ENCODE measurements at regions not wholly inside any gene's neighbourhood (a gene's known extent, or its start where the extent isn't known, plus 50 kb on each side); places are given as distances from the start of the nearest gene placed in this dataset.

DNA sequence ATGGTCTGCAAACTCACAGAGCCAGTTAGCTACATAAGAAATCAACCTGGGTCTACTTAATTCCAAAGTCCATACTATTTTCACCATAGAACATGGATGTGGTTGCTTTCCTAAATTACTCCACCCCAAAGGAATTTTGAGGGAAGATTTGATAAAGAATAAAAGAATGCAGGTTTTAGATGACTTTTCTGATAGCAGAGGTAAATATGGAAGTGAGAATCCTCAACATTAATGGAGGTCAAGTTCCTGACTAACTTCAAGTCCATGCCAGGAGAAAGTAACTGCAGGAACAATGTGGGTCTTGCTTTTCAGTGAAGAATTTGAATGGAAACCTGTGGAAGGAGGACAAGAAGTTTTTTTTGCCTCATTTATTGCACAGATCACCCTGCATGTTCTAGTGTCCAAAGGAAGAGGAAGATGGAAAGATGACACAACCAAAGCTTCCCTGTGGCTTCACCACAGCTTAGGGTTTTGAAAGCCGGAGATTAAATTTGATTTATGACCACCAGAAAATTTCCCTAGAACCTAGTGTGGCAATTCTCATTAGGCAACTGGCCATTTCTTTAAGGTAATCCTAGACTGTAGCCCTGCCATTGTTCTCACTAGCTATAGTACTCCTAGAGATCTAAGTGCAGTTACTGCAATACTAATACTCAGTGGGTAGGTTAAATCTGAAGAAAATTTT, 429.7 kb downstream of the RAP2B start:
- Mint-ChIP-seq H3K4me1 (no peaks in the 10 kb centered on the region), H3K27me3 (no peaks in the 10 kb centered on the region), H3K27ac (no peak overlapping the region), H3K4me3 (no peak overlapping the region), H3K36me3 (no peaks in the 10 kb centered on the region), H3K9me3 (no peaks in the 10 kb centered on the region)
- ATAC-seq (ENCODE audit: low read depth) (no peak), DNase-seq (no peak)
- POLR2A ChIA-PET: no interaction called here

DNA sequence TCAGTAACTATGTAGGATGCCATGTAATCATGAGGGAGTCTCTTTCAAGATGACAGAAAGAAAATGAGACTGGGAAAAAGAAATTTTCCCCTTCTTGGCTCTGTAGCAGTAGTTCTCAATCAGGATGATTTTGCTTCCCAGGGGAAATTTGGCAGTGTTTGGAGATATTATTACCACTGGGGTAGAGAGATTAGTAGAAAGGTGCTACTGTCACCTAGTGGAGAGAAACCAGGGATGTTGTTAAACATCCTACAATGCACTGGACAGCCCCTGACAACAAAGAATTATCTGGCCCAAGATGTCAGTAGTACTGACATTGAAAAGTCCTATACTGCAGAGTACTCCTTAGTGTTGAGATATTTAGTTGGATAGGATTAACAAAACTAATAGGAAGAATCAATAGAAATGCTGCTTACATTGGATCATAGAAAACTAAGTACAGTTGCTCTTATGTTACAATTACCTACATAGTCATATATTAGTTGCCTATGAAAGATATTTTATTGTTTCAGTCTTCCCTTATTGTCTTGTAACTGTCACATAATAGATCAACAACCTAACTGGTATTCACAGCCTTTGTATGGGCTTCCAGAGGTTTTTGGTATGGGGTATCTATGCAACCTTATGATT, 433.3 kb downstream of the RAP2B start:
- Mint-ChIP-seq H3K27me3 (no peaks in the 10 kb centered on the region), H3K36me3 (no peaks in the 10 kb centered on the region), H3K4me3 (no peak overlapping the region), H3K27ac (no peak overlapping the region), H3K9me3 (no peaks in the 10 kb centered on the region), H3K4me1 (no peaks in the 10 kb centered on the region)
- POLR2A ChIA-PET: interaction anchor here (0.7 kb wide), 1 partner anchor 431 kb away, joined by 3 read pairs; no protein-coding TSS in a partner anchor
- DNase-seq (no peak), ATAC-seq (ENCODE audit: low read depth) (peak; percentile 52)

DNA sequence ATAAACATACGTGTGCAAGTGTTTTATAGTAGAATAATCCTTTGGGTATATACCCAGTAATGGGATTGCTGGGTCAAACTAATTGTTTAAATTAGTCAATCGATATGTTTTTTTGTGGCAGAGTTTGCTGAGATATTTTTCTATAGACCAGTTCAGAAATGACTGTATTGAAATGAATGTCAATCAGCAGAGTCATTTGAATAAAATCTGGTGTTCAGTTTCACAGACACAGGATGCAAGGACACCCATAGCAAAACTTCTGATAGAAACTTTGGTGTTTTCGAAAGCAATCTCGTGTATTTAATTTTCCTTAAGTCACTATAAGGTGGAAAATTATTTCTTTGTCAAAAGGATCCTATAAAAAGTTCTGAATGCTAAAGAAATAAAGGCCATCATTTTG, 434.4 kb downstream of the RAP2B start:
- no peak overlapping the region for H3K4me3 Mint-ChIP-seq
- POLR2A ChIA-PET: no interaction called here
- no peaks in the 10 kb centered on the region for H3K27me3 Mint-ChIP-seq
- H3K9me3 Mint-ChIP-seq: no peaks in the 10 kb centered on the region
- DNase-seq (no peak), ATAC-seq (ENCODE audit: low read depth) (no peak)
- no peaks in the 10 kb centered on the region for H3K36me3 Mint-ChIP-seq
- no peak overlapping the region for H3K27ac Mint-ChIP-seq
- H3K4me1 Mint-ChIP-seq: no peaks in the 10 kb centered on the region

DNA sequence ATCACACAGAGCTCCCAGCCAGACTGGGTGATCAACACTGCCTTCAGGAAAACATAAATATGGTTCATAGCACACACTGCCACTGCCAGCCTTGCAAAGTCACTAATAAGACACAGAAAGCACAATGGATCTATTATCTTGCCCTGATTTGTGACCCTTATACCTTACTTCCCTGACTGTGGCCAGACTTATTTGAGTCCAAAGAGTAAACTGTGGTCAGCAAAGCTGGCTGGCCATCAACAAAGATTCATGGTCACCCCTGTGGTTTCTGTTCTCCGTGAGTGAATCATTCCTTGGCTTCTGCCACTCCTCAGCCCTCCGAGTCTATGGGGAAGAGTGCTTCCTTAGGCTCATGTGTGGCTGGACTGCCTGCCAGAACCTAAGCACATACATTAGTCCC, 437.7 kb downstream of the RAP2B start:
- POLR2A ChIA-PET: no interaction called here
- Mint-ChIP-seq H3K27me3 (no peaks in the 10 kb centered on the region), H3K36me3 (no peaks in the 10 kb centered on the region), H3K4me1 (no peaks in the 10 kb centered on the region), H3K4me3 (no peak overlapping the region), H3K27ac (no peak overlapping the region), H3K9me3 (no peaks in the 10 kb centered on the region)
- DNase-seq: no peak
- ATAC-seq (ENCODE audit: low read depth): no peak

DNA sequence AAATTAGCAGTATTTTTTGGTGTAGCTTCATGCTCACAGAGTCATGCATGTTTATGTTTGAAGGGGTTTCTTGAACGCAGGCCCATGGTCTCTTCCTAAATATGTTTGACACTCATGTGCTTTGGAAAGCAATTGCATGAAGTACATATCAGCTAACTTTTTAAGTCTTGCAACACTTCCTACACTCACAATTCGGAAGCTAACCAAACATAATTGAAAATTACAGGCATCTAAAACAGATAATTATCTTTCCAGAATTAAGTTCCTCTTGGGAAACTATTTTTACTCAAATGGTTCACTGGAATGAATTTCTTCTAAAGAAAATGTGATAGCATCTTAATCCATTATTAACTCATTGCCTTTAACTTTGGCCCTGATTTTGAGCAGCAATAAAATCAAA, 438.9 kb downstream of the RAP2B start:
- no peaks in the 10 kb centered on the region for H3K27me3 Mint-ChIP-seq
- no peak for ATAC-seq (ENCODE audit: low read depth)
- H3K4me1 Mint-ChIP-seq: no peaks in the 10 kb centered on the region
- POLR2A ChIA-PET: no interaction called here
- H3K36me3 Mint-ChIP-seq: no peaks in the 10 kb centered on the region
- no peak for DNase-seq
- no peaks in the 10 kb centered on the region for H3K9me3 Mint-ChIP-seq
- no peak overlapping the region for H3K27ac Mint-ChIP-seq
- H3K4me3 Mint-ChIP-seq: no peak overlapping the region

DNA sequence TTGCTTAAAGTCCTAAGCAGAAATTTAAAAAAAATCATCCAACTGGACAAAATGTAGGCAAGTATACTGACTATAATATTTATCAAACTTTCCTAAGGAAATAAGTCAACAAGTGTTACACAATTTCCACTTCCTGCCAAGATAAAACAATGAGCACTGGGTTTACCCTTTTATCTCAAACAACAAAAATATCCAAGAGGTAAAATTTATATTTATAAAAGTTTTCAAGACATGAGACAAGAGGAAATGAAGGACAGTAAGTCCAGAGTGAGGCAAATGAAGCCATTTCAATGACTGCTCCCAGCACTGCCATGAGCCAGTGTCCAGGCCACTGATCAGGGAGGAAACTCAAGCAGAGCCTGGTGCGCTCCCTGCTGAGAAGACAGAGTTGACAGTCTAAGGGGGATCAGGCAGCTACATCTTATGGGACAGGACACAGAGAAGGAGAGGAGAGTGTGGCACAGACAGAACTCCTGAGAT, 439.4 kb downstream of the RAP2B start:
- Mint-ChIP-seq H3K27ac (no peak overlapping the region), H3K4me3 (no peak overlapping the region), H3K36me3 (no peaks in the 10 kb centered on the region), H3K4me1 (no peaks in the 10 kb centered on the region), H3K9me3 (no peaks in the 10 kb centered on the region), H3K27me3 (no peaks in the 10 kb centered on the region)
- POLR2A ChIA-PET: no interaction called here
- DNase-seq: no peak
- no peak for ATAC-seq (ENCODE audit: low read depth)

DNA sequence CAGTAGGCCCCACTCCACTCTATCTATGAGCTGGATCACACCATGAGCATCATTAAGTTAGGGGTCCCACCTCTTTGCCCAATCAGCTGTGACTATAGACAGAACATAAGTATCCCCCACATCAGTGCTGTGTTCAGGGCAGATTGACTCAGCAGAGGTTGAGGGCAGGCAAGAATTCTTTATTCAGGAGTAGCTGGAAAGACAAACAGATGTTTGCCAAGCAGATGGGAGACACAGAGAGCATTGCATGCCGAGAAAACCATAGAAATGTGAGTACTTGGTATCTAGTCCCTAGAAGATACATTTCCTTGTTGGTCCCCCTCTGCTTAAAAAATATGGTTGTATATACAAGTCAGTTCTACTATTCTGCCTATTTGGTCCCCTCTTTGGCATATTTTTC, 440.8 kb downstream of the RAP2B start:
- DNase-seq: no peak
- POLR2A ChIA-PET: no interaction called here
- no peak overlapping the region for H3K4me3 Mint-ChIP-seq
- no peaks in the 10 kb centered on the region for H3K4me1 Mint-ChIP-seq
- no peaks in the 10 kb centered on the region for H3K36me3 Mint-ChIP-seq
- H3K27ac Mint-ChIP-seq: no peak overlapping the region
- H3K27me3 Mint-ChIP-seq: peaks cover 2% of the 10 kb centered on the region
- no peak for ATAC-seq (ENCODE audit: low read depth)
- H3K9me3 Mint-ChIP-seq: no peaks in the 10 kb centered on the region

DNA sequence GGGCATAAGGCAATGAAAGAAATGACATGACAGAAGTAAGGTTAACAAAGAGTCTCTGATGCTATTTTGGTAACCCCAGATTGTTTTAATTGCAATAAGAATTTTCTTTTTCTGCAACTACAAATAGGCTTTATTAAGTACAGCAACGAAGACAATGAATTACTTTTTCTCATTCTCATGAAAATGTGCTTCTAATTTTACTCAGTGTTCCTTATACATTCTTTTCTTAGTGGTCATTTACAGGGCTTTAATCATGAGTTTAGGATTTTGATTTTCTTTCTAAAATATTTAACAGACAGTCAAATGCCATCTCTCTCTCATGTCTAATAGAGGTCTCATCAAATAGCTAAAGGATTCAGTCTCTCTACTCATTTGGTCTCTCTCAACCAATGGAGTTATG, 452.1 kb downstream of the RAP2B start:
- no peaks in the 10 kb centered on the region for H3K9me3 Mint-ChIP-seq
- POLR2A ChIA-PET: interaction anchor here (1.4 kb wide), 1 partner anchor 8 kb away, joined by 3 read pairs; no protein-coding TSS in a partner anchor
- H3K4me3 Mint-ChIP-seq: no peak overlapping the region
- H3K4me1 Mint-ChIP-seq: no peaks in the 10 kb centered on the region
- peaks cover 4% of the 10 kb centered on the region for H3K27me3 Mint-ChIP-seq
- no peak overlapping the region for H3K27ac Mint-ChIP-seq
- no peaks in the 10 kb centered on the region for H3K36me3 Mint-ChIP-seq
- ATAC-seq (ENCODE audit: low read depth): no peak
- no peak for DNase-seq

DNA sequence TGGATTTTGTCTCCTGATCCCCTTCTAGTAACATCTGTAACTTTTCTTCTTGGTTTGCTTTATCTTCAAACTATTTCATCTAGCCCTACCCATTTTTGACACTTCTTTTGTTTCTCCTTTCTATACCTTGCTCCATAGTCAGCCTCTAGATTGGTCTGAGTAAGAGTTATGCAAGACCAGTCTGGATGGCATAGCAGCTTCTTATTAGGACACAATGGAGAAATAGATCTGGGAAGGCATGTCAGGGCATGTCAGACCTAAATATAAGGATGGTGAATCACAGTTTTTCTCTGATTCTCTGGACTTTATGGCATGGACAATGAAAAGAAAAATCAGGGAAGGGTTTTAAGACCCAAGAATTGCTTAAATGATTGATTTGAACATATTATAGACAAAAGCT, 452.5 kb downstream of the RAP2B start:
- peaks cover 4% of the 10 kb centered on the region for H3K27me3 Mint-ChIP-seq
- no peak for ATAC-seq (ENCODE audit: low read depth)
- no peaks in the 10 kb centered on the region for H3K36me3 Mint-ChIP-seq
- no peaks in the 10 kb centered on the region for H3K4me1 Mint-ChIP-seq
- POLR2A ChIA-PET: no interaction called here
- no peak overlapping the region for H3K4me3 Mint-ChIP-seq
- H3K27ac Mint-ChIP-seq: no peak overlapping the region
- no peak for DNase-seq
- no peaks in the 10 kb centered on the region for H3K9me3 Mint-ChIP-seq

DNA sequence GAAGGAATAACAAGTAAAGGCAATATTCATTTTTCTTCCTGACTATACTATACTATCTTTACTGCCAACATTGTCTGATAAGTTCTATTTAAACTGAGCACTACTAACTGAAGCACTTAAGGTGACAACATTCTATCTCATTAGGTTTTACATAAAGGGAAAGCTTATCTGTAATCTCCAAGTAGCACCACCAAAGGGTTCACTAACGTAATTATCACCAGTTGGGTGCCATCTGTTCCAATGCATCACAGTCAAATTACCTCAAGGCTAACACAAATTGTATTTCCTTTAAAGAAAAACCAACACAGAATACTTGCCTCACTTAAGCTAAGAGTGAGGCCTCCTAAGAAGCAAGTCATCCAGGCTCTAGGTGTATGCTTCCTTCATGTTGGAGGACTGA, 453.8 kb downstream of the RAP2B start:
- H3K27me3 Mint-ChIP-seq: peaks cover 4% of the 10 kb centered on the region
- no peaks in the 10 kb centered on the region for H3K4me1 Mint-ChIP-seq
- H3K36me3 Mint-ChIP-seq: peaks cover under 1% of the 10 kb centered on the region
- POLR2A ChIA-PET: no interaction called here
- DNase-seq (no peak), ATAC-seq (ENCODE audit: low read depth) (no peak)
- peaks cover 3% of the 10 kb centered on the region for H3K9me3 Mint-ChIP-seq
- no peak overlapping the region for H3K4me3 Mint-ChIP-seq
- H3K27ac Mint-ChIP-seq: no peak overlapping the region

DNA sequence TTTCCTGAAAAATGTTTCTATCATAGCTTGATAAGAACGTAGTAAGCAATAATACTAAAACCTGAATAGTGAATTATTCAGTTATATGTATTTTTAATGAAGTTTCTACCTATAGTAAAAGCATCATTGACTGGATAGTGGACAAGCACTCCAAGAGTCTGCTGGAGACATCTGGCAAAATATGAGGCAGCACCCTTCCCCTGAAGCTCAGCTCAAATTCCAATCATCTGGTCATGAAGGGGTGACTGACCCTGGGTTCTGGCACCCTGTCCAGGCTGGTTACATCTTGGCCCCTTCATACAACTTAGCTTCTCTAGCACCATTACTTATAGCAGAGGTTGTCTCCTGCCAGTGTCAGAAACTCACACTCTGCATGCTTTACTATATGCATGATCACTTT, 455.4 kb downstream of the RAP2B start:
- Mint-ChIP-seq H3K9me3 (peaks cover 5% of the 10 kb centered on the region), H3K27me3 (peaks cover 4% of the 10 kb centered on the region), H3K4me1 (peaks cover 12% of the 10 kb centered on the region), H3K4me3 (no peak overlapping the region), H3K36me3 (peaks cover 4% of the 10 kb centered on the region), H3K27ac (no peak overlapping the region)
- DNase-seq (no peak), ATAC-seq (ENCODE audit: low read depth) (no peak)
- POLR2A ChIA-PET: no interaction called here

DNA sequence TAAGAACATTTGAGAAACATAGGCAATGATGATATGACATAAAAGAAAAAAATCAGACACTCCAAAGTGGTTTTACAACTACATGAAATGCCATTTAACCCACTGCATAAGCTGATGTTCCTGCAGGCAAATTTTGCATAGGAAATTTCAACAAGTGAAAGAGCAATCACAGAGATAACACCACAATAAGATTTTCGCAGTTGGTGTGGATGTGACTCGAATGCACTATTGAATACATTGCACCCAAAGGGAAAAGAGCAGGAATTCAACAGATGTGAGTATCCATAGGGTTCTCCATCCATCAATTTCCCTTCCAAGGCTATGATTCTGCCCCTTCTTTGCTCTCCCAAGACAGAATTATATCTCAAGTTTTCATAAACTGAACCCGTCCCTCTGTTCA, 456.1 kb downstream of the RAP2B start:
- H3K36me3 Mint-ChIP-seq: peaks cover 7% of the 10 kb centered on the region
- ATAC-seq (ENCODE audit: low read depth) (no peak), DNase-seq (no peak)
- no peak overlapping the region for H3K4me3 Mint-ChIP-seq
- H3K4me1 Mint-ChIP-seq: peaks cover 17% of the 10 kb centered on the region
- H3K9me3 Mint-ChIP-seq: peaks cover 5% of the 10 kb centered on the region
- peaks cover 4% of the 10 kb centered on the region for H3K27me3 Mint-ChIP-seq
- H3K27ac Mint-ChIP-seq: no peak overlapping the region
- POLR2A ChIA-PET: no interaction called here

DNA sequence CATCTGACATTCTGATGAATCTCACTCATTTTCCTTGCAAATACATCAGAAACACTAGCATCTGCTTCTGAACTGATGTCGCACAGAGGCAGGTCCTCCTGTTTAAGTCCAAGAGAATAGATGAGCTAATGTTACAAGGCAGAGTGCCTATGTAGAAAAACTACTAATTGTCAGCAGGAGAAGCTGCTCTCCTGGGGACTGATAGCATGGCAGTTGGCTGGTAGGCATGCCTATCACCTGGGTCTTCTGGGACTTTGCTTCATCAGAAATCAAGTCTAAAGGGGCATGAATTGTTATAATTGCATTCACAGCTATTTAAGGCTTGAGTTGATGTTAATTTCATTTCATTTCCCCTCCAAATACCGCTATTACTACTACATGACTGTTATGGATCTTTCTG, 457.2 kb downstream of the RAP2B start:
- POLR2A ChIA-PET: no interaction called here
- peaks cover 26% of the 10 kb centered on the region for H3K4me1 Mint-ChIP-seq
- H3K27ac Mint-ChIP-seq: no peak overlapping the region
- no peak for DNase-seq
- H3K27me3 Mint-ChIP-seq: peaks cover 4% of the 10 kb centered on the region
- ATAC-seq (ENCODE audit: low read depth): no peak
- peaks cover 15% of the 10 kb centered on the region for H3K36me3 Mint-ChIP-seq
- H3K4me3 Mint-ChIP-seq: no peak overlapping the region
- H3K9me3 Mint-ChIP-seq: peaks cover 5% of the 10 kb centered on the region

DNA sequence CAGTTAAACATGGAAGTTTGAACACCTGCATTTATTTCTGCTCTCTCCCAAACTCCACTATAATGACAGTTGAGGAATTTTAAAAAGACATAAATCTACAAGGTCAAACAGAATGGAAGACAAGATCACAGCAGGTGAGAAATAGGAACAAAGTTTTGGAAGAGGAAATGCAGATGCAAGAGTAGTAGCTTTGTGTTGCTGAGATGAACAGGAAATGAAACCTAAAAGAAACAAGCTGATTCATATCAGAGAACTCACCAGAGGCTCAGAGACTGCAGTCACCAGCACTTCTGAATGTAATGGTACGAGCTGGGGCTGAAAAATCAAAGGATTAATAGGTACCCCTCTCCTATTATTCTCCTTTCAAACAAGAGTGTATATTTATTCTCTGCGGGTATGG, 459.9 kb downstream of the RAP2B start:
- H3K4me1 Mint-ChIP-seq: peaks cover 33% of the 10 kb centered on the region
- POLR2A ChIA-PET: interaction anchor here (0.7 to 1.7 kb wide), 5 partner anchors 8 to 461 kb away, joined by 3 to 8 read pairs (median 3); no protein-coding TSS in a partner anchor
- peak overlapping the region; percentile 82 for H3K27ac Mint-ChIP-seq
- peak overlapping the region; percentile 56 for H3K4me3 Mint-ChIP-seq
- H3K9me3 Mint-ChIP-seq: peaks cover 5% of the 10 kb centered on the region
- H3K36me3 Mint-ChIP-seq: peaks cover 16% of the 10 kb centered on the region
- H3K27me3 Mint-ChIP-seq: peaks cover 4% of the 10 kb centered on the region
- ATAC-seq (ENCODE audit: low read depth) (peak; percentile 93), DNase-seq (no peak)
